ENCODE measurements at regions not wholly inside any gene's neighbourhood (a gene's known extent, or its start where the extent isn't known, plus 50 kb on each side); places are given as distances from the start of the nearest gene placed in this dataset.
A peak's percentile ranks its signal among the peaks of the same experiment; 100 is the strongest.

DNA sequence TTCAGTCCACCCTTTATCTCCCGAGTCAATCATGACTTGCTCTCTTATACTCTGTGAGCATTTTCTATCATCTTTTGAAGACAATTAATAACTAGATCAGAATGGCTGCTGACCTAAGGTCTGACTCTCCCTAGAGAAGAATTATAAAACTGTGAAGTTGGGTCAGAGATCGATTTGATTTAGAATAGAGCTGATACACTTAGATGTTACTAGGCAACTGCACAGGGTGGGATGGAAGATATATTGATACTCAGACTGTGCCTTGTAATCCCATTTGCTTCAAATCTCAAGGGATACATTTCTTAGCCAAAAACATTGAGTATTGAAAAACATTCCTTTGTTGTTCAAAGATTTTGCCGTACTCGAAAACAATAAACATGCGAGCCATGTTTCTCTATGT, 106.0 kb upstream of the NMUR2 start:
- Histone ChIP-seq H3K4me1 (no peaks in the 10 kb centered on the region), H3K27ac (no peak overlapping the region), H3K4me3 (no peak overlapping the region), H3K36me3 (no peaks in the 10 kb centered on the region), H3K27me3 (no peaks in the 10 kb centered on the region), H3K9me3 (no peaks in the 10 kb centered on the region)
- no peak for DNase-seq
- TF ChIP-seq, protein P1, sequence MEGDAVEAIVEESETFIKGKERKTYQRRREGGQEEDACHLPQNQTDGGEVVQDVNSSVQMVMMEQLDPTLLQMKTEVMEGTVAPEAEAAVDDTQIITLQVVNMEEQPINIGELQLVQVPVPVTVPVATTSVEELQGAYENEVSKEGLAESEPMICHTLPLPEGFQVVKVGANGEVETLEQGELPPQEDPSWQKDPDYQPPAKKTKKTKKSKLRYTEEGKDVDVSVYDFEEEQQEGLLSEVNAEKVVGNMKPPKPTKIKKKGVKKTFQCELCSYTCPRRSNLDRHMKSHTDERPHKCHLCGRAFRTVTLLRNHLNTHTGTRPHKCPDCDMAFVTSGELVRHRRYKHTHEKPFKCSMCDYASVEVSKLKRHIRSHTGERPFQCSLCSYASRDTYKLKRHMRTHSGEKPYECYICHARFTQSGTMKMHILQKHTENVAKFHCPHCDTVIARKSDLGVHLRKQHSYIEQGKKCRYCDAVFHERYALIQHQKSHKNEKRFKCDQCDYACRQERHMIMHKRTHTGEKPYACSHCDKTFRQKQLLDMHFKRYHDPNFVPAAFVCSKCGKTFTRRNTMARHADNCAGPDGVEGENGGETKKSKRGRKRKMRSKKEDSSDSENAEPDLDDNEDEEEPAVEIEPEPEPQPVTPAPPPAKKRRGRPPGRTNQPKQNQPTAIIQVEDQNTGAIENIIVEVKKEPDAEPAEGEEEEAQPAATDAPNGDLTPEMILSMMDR (IDR thresholded peaks at IDR 0.05), result no peak
- no peak for TF ChIP-seq POLR2A (IDR thresholded peaks at IDR 0.05)

- no peak for TF ChIP-seq POLR2A (IDR thresholded peaks at IDR 0.05)
- TF ChIP-seq, protein P1 (IDR thresholded peaks at IDR 0.05), result no peak
- no peak overlapping the region for H3K27ac ChIP-seq
- no peaks in the 10 kb centered on the region for H3K9me3 ChIP-seq
- no peaks in the 10 kb centered on the region for H3K4me1 ChIP-seq
- no peaks in the 10 kb centered on the region for H3K36me3 ChIP-seq
- no peak overlapping the region for H3K4me3 ChIP-seq
- DNase-seq, result no peak
- H3K27me3 ChIP-seq, result no peaks in the 10 kb centered on the region
Observed at GRCh38 chr5:152511531-152512132, 106.6 kb upstream of the NMUR2 start.

DNA sequence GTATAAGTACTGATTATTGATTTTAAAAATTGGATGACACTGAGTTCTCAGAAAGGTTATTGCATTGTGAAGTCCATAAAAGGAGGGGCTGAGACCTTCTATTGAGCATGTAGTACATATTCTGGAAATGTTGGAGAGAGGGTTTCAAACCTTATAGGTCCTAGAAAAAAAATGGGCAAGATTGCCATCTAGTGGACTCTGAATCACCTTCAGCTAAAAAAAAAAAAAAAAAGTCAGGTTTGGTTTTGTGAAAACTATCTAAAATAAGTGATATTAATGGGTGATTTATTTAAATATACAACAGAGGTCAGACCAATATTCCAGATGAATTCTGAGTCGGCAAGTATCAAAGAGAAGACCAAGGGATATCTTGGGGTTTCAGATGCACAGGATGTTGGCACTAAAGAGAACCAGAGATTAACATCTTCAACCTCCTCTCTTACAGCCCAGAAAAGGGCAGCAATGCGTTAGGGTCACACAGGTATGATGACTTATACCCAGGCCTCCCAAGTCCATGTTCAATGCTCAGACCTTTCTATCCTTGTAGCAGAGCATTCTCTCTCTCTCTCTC, 109.8 kb upstream of the NMUR2 start:
- Histone ChIP-seq H3K4me3 (no peak overlapping the region), H3K36me3 (no peaks in the 10 kb centered on the region), H3K9me3 (no peaks in the 10 kb centered on the region), H3K4me1 (no peaks in the 10 kb centered on the region), H3K27ac (no peak overlapping the region), H3K27me3 (no peaks in the 10 kb centered on the region)
- TF ChIP-seq, protein P1 (IDR thresholded peaks at IDR 0.05), result peak in 3 of 6 experiments; percentile 13 to 40 (median 27)
- no peak for TF ChIP-seq POLR2A (IDR thresholded peaks at IDR 0.05)
- no peak for DNase-seq

- Histone ChIP-seq H3K4me1 (peaks cover 0 to 4% (median 2%) of the 10 kb centered on the region in 4 donors), H3K9me3 (no peaks in the 10 kb centered on the region), H3K4me3 (no peak overlapping the region), H3K36me3 (no peaks in the 10 kb centered on the region), H3K27me3 (no peaks in the 10 kb centered on the region), H3K27ac (no peak overlapping the region)
- no peak for TF ChIP-seq POLR2A (IDR thresholded peaks at IDR 0.05)
- TF ChIP-seq, protein P1 (IDR thresholded peaks at IDR 0.05), result no peak
- DNase-seq, result no peak
Observed at GRCh38 chr5:152523964-152524363, 118.9 kb upstream of the NMUR2 start.

DNA sequence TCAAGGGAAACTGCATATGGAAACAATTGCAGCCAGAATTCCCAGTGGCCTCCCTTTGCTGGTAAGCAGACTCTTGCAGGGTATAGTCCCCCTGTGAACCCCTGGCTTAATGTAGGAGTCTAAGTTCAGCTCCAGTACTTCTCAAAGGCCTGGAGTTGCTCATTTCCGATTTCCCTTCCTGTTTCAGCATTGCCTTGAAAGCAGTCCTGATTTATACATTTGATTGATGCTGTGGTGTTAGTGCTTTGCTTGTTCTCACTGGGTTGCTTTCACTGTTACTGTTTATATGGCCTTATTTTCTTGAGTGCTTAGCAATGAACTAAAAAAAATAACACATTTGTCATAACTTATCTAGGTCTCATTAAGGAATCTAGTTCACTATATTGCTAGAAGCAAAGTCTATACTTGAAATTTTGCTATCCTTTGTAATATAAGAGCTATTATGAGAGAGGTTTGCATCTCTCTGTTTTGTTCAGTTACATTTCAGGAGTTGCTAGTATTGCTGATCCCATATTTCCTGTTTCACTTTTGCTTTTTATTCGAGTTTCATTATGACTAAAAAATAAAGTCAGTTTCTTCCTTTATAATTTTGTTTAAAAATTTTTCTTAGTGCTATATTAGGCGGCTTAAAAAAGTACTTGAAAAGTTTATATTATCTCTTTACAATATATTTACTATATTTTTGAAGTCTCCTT, 122.4 kb upstream of the NMUR2 start:
- Histone ChIP-seq H3K9me3 (no peaks in the 10 kb centered on the region), H3K27ac (no peak overlapping the region), H3K4me1 (peaks cover 0 to 4% (median 2%) of the 10 kb centered on the region in 4 donors), H3K36me3 (no peaks in the 10 kb centered on the region), H3K27me3 (no peaks in the 10 kb centered on the region), H3K4me3 (no peak overlapping the region)
- no peak for TF ChIP-seq POLR2A (IDR thresholded peaks at IDR 0.05)
- TF ChIP-seq, protein P1 (IDR thresholded peaks at IDR 0.05), result no peak
- DNase-seq, result no peak

Measured in Peyer's patch (tissue), 4 donors.